HUES64 (cell line): ENCODE measurements at regions not wholly inside any gene's neighbourhood (a gene's known extent, or its start where the extent isn't known, plus 50 kb on each side); places are given as distances from the start of the nearest gene placed in this dataset.
"Not testable (repeated sequence)": the region's sequence is repeated elsewhere in the genome, so short reads cannot be mapped to it uniquely, and the experiment has no call there.

Source experiments
- H3K27ac ChIP-seq: 2 replicates; pipeline ENCODE4 v1.7.0; 2013; ENCODE audit warnings: low read depth, low read length, inconsistent platforms
- H3K27me3 ChIP-seq: 2 replicates; pipeline ENCODE4 v1.6.1; 2013; ENCODE audit warnings: mild to moderate bottlenecking, low read length; ENCODE audit not compliant: insufficient read depth
- H3K36me3 ChIP-seq: 2 replicates; pipeline ENCODE4 v1.6.1; 2013; ENCODE audit warnings: mild to moderate bottlenecking, low read length; ENCODE audit not compliant: insufficient read depth
- H3K4me1 ChIP-seq: 2 replicates; pipeline ENCODE4 v1.6.1; 2013; ENCODE audit warnings: mild to moderate bottlenecking, low read length, moderate library complexity; ENCODE audit not compliant: insufficient read depth
- H3K4me3 ChIP-seq: 2 replicates; pipeline ENCODE4 v1.5.1; 2013; ENCODE audit warnings: mild to moderate bottlenecking, low read length, moderate library complexity
- H3K9ac ChIP-seq: 2 replicates; pipeline ENCODE4 v1.6.1; 2013; ENCODE audit warnings: mild to moderate bottlenecking, low read depth, low read length
- H3K9me3 ChIP-seq: 2 replicates; pipeline ENCODE4 v1.6.1; 2013; ENCODE audit warnings: low read depth, low read length; ENCODE audit not compliant: insufficient read depth
- WGBS: fragments of 150-250, 120-280 bp; methylation state at CpG from one replicate; pipeline ENCODE4 v1.1.7; 2013; ENCODE audit warnings: missing lambda C conversion rate; 5-methylcytosine and 5-hydroxymethylcytosine counted together

DNA sequence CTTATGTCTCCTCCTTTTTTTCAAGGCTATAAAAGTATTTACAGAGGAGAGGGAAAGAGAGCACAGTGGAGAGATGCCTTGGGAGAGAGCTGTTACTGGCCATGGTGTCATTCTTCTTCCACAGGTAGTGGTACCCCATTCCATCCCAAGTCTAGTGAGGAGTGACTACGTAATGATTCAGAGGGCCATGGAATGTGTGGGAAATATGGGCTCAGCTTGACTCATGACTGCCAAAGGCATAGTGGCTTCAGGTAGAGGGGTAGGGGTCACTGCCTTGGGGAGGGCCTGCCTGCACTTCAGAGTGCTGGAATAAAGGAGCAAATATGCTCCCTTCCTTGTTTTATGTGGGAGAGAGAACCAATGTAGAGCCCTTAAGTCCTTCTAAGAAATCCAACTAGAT, 620.6 kb downstream of the IRS1 start:
- WGBS: 97% methylated on average over 1 of the region's 1 CpG
- Histone ChIP-seq H3K9ac (no peak overlapping the region), H3K27me3 (no peaks in the 10 kb centered on the region), H3K9me3 (no peaks in the 10 kb centered on the region), H3K4me1 (no peaks in the 10 kb centered on the region; the same call in 1 of the 2 replicates), H3K27ac (no peak overlapping the region), H3K4me3 (no peak overlapping the region), H3K36me3 (no peaks in the 10 kb centered on the region)

DNA sequence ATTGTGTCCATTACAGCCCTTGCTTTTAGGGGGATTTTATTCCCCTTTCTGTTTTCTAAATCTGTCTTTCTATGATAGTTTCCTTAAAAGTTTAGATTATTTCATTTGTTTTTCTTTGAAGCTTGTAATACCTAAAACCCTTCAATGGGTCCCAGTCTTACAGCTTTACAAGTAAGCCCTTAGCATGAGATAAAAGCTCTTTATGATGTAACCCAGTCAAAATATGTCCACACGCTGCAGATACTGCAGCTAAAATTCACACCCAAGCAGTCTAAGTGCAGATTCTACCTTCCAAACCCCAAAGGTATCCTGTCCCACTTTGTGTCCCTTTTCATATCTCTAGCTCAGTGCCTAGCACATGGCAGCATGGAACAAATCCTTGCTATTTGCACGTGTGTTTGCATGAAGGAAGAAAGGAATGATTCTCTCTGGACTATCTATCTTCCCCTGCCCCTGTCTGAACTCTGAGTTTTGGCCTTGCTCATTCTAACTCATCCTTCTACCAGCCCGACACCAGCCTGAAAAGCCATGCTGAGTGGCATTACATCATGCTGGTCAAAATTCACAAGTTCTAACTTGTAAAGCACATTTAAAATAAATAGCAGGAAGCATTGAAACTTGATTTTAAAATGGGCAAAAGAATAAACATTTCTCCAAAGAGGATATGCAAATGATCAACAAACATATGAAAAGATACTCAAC, 623.2 kb downstream of the IRS1 start:
- Histone ChIP-seq H3K9ac (no peak overlapping the region), H3K4me3 (no peak overlapping the region), H3K27me3 (no peaks in the 10 kb centered on the region), H3K9me3 (no peaks in the 10 kb centered on the region), H3K4me1 (no peaks in the 10 kb centered on the region; the same call in 1 of the 2 replicates), H3K27ac (no peak overlapping the region), H3K36me3 (no peaks in the 10 kb centered on the region)
- 95% methylated on average over 3 of the region's 3 CpGs for WGBS

DNA sequence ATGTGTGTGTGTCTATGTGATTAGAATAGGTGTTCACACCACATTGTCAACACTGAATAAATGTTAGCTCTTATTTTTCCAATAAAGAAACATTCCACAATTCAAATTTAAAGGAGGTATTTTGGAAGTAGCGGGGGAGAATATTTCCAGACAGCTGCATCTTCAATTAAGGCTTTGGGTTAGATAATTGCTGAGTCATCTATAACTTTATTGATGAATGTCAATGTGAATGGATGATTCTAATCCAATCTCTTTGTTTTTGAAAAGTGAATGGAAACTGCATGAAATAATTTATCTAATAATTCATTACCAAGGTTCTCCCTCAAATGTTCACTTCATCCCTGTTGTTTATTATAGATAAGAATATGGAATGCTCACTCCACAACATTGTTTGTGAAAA, 625.2 kb downstream of the IRS1 start:
- Histone ChIP-seq H3K9me3 (no peaks in the 10 kb centered on the region), H3K36me3 (no peaks in the 10 kb centered on the region), H3K27ac (no peak overlapping the region), H3K4me3 (no peak overlapping the region), H3K4me1 (no peaks in the 10 kb centered on the region), H3K27me3 (no peaks in the 10 kb centered on the region), H3K9ac (no peak overlapping the region)
- WGBS: 100% methylated on average over 1 of the region's 1 CpG

DNA sequence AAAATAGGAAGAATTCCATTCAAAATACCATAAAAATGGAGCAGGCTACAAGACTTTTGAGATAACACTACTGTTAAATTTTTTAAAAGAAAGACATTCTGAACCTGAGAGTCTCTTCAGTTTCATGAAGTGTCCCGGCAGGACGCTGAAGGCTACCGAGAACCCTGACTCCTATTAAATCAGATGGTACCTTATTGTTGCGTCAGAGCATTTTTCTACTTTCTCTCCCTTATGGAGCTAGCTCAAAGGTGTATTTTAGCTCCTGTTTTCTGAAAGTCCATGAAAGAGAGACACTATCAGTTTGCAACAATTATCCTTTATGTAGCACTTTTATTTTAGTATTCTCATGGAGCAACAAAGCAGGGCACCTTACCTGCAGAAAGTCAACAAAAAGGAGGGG, 626.7 kb downstream of the IRS1 start:
- 95% methylated on average over 4 of the region's 4 CpGs for WGBS
- H3K4me1 ChIP-seq: peaks cover 10% of the 10 kb centered on the region; the same call in 1 of the 2 replicates
- H3K27me3 ChIP-seq: no peaks in the 10 kb centered on the region
- H3K9ac ChIP-seq: no peak overlapping the region
- no peaks in the 10 kb centered on the region for H3K9me3 ChIP-seq
- no peaks in the 10 kb centered on the region for H3K36me3 ChIP-seq
- no peak overlapping the region for H3K27ac ChIP-seq
- H3K4me3 ChIP-seq: no peak overlapping the region

DNA sequence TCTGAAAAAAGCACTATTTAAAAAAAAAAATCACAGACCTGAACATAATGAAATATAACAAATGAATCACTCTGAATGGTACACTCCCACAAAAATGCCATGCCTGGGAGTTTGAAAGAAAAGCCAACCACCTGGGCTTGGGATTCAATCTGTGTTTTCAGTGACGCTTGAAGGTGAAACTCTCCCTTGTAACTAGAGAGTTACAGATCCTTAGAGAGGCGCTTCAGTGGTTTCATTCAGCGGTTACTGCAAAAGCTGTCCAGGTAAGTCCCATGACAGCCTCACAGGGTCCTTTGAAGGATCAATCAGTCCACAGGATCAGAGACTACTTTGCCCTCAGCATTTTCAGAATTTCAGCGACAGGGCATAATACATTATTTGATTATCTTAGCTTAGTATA, 627.3 kb downstream of the IRS1 start:
- Histone ChIP-seq H3K4me1 (peaks cover 10% of the 10 kb centered on the region; the same call in 1 of the 2 replicates), H3K9ac (no peak overlapping the region), H3K27ac (no peak overlapping the region), H3K36me3 (no peaks in the 10 kb centered on the region), H3K9me3 (no peaks in the 10 kb centered on the region), H3K27me3 (no peaks in the 10 kb centered on the region), H3K4me3 (no peak overlapping the region)
- WGBS: 96% methylated on average over 3 of the region's 4 CpGs

DNA sequence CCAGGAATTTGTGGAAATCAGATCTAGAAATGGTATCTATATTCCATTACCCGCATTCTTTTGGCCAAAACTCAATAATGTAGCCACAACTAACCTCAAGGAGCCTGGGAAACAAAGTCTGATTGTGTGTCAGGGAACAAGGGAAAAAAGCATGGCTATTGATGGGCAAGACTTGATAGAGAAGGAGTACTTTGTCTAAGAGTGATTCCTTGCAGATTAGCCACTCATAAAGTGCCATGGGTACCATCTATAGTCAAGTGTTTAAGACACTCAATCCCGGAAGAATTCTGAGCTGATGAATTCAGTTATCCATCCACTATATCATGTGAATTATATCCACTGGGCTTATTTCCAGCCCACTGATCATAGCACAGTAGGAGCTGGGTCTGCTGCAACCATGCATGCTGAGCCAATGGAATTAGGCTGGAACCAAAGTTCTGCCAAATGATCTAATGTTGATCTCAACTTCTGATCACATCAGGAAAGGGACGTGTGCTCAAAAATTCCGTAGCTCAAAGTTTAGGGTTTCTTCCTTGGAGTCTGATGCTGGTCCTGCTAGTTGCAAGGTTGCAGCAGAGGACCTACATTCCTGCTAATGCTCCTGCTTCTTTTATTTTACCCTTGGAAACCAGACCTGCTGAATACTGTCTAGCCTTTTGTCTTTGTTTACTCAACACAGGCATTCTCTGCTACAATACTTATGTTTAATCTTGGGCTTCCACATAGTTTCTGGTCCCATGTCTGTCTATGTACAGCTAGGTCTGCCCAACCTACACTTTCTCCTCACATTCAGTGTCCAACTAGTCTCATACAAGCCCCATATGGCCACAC, 629.7 kb downstream of the IRS1 start:
- Histone ChIP-seq H3K4me3 (no peak overlapping the region), H3K36me3 (no peaks in the 10 kb centered on the region), H3K9me3 (no peaks in the 10 kb centered on the region), H3K9ac (no peak overlapping the region), H3K27me3 (no peaks in the 10 kb centered on the region), H3K4me1 (peaks cover 10% of the 10 kb centered on the region; the same call in 1 of the 2 replicates), H3K27ac (no peak overlapping the region)
- WGBS: 99% methylated on average over 4 of the region's 4 CpGs

DNA sequence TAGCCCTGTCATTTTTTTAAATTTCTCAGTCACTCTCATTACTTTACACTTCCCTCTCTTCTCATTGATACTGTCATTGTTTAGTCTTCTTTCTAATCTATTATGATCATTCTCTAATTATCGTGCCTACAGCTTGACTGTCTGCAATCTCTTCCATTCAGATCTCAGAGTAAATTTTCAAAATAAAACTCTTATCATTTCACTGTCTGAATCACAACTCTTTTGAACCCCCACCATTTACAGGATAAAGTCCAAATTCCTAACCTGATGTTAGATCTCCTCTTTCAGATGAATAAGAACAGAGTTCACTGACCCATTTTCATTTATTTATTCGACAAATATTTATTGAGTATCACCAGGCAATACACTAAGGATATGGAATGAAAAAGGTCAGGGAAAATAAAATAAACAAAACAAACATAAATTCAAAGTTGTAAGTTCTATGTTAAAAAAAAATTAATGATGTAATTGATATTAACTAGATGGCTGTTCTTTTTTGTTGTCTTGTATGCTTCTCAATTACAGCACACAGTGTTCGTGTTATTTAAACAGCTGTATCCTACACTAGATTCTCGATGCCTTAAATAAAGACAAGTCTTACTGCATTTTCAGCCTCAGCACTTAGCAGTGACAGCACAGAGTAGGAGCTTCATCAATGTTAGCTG, 631.0 kb downstream of the IRS1 start:
- 96% methylated on average over 4 of the region's 4 CpGs for WGBS
- no peak overlapping the region for H3K9ac ChIP-seq
- H3K36me3 ChIP-seq: no peaks in the 10 kb centered on the region

DNA sequence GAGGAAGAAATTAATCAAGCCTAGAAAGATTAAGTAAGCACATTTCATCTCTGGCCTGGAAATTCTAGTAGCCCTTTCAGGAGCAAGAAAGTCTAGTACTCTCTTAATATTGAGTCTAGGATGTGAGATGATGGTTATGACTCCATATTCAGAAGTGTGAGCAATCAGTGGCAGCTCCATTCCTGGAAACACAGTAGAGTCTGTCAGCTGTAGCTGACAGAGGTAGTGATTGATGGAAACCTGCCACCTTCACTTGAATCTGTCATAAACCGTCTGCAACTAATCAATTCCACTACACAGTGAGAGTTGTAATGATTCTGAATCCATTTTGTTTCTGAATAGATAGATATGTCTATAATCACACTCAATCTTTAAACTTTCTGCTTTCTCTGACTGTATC, 635.1 kb downstream of the IRS1 start:
- H3K4me1 ChIP-seq: peaks cover 20% of the 10 kb centered on the region
- no peaks in the 10 kb centered on the region for H3K36me3 ChIP-seq
- no peak overlapping the region for H3K9ac ChIP-seq
- no peaks in the 10 kb centered on the region for H3K27me3 ChIP-seq
- H3K4me3 ChIP-seq: no peak overlapping the region
- WGBS: no CpG with 5 or more reads among the region's 1 CpG
- no peaks in the 10 kb centered on the region for H3K9me3 ChIP-seq
- no peak overlapping the region for H3K27ac ChIP-seq

More for the DNA sequence above, 631.0 kb downstream of the IRS1 start:
- H3K27ac ChIP-seq: no peak overlapping the region
- H3K4me3 ChIP-seq: no peak overlapping the region
- no peaks in the 10 kb centered on the region for H3K9me3 ChIP-seq
- H3K4me1 ChIP-seq: peaks cover 10% of the 10 kb centered on the region; the same call in 1 of the 2 replicates
- no peaks in the 10 kb centered on the region for H3K27me3 ChIP-seq

DNA sequence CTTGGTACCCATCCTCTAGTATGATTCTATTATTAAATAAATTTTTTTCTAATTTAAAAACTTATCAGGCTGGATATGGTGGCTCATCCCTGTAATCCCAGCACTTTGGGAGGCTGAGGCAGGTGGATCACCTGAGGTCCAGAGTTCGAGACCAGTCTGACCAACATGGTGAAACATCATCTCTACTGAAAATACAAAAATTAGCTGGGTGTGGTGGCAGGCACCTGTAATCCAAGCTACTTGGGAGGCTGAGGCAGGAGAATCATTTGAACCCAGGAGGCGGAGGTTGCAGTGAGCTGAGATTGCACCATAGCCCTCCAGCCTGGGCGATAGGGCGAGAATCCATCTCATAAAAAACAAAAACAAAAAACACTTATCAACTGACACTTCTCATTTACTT, 639.0 kb downstream of the IRS1 start:
- not testable (repeated sequence) for H3K4me3 ChIP-seq, H3K9me3 ChIP-seq, H3K36me3 ChIP-seq, H3K27me3 ChIP-seq, H3K9ac ChIP-seq
- 94% methylated on average over 4 of the region's 4 CpGs for WGBS
- peaks cover 45% of the 10 kb centered on the region for H3K4me1 ChIP-seq
- peak overlapping the region; percentile 92 for H3K27ac ChIP-seq

DNA sequence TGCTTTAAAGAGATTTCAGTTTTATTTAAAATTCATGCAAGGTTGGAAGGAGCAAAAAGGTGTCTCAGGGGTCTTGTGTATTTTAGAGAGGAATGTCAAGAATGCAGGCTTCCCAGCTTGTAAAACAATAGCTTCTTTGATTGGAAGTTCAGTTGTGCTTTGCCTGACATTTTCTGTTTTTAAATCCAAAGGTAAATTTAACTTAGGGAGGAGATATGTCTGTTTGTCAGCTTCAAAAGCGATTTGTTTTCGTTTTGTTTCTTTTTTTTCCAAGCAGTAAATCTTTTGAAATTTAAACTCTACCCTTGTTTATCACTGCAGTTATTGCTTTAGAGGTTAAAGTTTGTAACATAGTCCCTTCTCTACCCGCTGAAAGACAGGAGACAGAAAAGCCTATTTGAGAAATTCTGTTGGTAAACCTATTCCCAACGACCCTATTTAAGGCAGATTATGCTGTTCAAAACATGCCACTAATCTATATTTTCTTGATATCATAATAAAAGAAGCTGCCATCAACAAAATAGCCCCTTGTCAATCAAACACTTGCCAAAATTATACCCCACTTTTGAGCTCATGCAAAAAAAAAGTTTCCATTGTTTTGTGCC, 639.6 kb downstream of the IRS1 start:
- 0% methylated on average over 4 of the region's 4 CpGs for WGBS
- no peaks in the 10 kb centered on the region for H3K9me3 ChIP-seq
- H3K9ac ChIP-seq: peak overlapping the region; percentile 59
- H3K27ac ChIP-seq: peak overlapping the region; percentile 92
- no peaks in the 10 kb centered on the region for H3K36me3 ChIP-seq
- peaks cover 48% of the 10 kb centered on the region for H3K4me1 ChIP-seq
- H3K27me3 ChIP-seq: no peaks in the 10 kb centered on the region
- H3K4me3 ChIP-seq: peak overlapping the region; percentile 32

DNA sequence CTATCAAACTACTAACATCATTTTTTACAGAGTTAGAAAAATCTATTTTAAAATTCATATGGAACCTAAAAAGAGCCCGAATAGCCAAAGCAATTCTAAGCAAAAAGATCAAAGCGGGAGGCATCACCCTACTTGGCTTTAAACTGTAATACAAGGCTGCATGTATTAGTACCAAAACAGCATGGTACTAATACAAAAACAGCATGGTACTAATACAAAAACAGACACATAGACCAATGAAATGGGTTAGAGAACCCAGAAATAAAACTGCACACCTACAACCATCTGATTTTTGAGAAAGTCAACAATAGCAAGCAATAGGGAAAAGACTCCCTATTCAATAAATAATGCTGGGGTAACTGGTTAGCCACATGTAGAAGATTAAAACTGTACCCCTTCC, 640.7 kb downstream of the IRS1 start:
- no peaks in the 10 kb centered on the region for H3K27me3 ChIP-seq
- WGBS: 94% methylated on average over 2 of the region's 2 CpGs
- peak overlapping the region; percentile 92 for H3K27ac ChIP-seq
- H3K36me3 ChIP-seq: no peaks in the 10 kb centered on the region
- H3K4me3 ChIP-seq: no peak overlapping the region
- H3K4me1 ChIP-seq: peaks cover 54% of the 10 kb centered on the region
- H3K9me3 ChIP-seq: no peaks in the 10 kb centered on the region
- peak overlapping the region; percentile 43; the same call in 1 of the 2 replicates for H3K9ac ChIP-seq
